SK-N-MC (cell line): ENCODE measurements at regions not wholly inside any gene's neighbourhood (a gene's known extent, or its start where the extent isn't known, plus 50 kb on each side); places are given as distances from the start of the nearest gene placed in this dataset.
A peak's percentile ranks its signal among the peaks of the same experiment; 100 is the strongest.

Source experiments
- DNase-seq: peaks from one replicate; pipeline ENCODE4 v3.0.0-alpha.2; 2011; ENCODE audit warnings: low read depth, low spot score
- H3K27ac ChIP-seq: fragments of 200-600 bp; sonication (generic); 2 replicates; pipeline ENCODE4 v1.5.1; 2016; ENCODE audit warnings: mixed run types
- H3K36me3 ChIP-seq: fragments of 200-600 bp; sonication (generic); 2 replicates; pipeline ENCODE4 v1.6.1; 2017; ENCODE audit warnings: antibody characterized with exemption, low read length, mixed read lengths; ENCODE audit not compliant: insufficient read depth
- H3K4me3 ChIP-seq: fragments of 200-600 bp; sonication (generic); 2 replicates; pipeline ENCODE4 v1.5.1; 2016
- H3K9ac ChIP-seq: fragments of 200-600 bp; sonication (generic); 2 replicates; pipeline ENCODE4 v1.8.0; 2017; ENCODE audit warnings: mixed run types, mixed read lengths; ENCODE audit not compliant: insufficient read length
- H3K9me3 ChIP-seq: fragments of 200-600 bp; sonication (generic); 2 replicates; pipeline ENCODE4 v1.6.1; 2017; ENCODE audit warnings: low read depth, mild to moderate bottlenecking, antibody characterized with exemption, low read length, moderate library complexity, mixed read lengths
- EZH2 ChIP-seq: fragments of 200-600 bp; sonication (generic); IDR thresholded peaks from one replicate; pipeline ENCODE4 v1.6.1; 2017; ENCODE audit warnings: antibody characterized with exemption
- FOXP2 ChIP-seq: optimal IDR thresholded peaks from 2 replicates; pipeline ENCODE3; 2011; ENCODE audit warnings: mild to moderate bottlenecking, moderate library complexity; ENCODE audit not compliant: insufficient read depth; ENCODE audit errors: extremely low read length, control extremely low read depth
- POLR2AphosphoS5 ChIP-seq: IDR thresholded peaks from 2 replicates; pipeline ENCODE4 v1.6.1; 2012; ENCODE audit warnings: mild to moderate bottlenecking, low read depth, low read length, borderline replicate concordance

DNA sequence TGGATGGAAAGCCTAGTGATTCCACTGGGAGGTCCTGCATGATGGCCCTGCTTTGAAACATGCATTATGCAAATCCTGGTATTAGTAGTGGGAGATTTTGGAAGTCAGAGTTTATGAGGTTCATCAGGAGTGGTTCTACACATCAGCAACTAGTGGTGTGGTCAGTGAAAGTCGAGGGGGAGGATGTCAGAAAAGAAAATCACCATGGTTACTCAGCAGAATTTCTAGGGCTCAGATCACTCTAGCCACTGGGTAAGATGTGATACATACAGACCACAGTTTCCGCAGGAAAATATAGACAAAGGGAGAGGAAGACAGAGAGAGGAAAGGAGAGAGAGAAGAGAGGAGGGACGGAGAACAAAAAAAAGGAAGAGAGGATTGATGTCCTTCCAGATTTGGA, 2100.7 kb upstream of the PIK3C3 start:
- H3K27ac ChIP-seq, result no peak overlapping the region
- H3K36me3 ChIP-seq, result no peaks in the 10 kb centered on the region
- no peak for DNase-seq
- H3K9me3 ChIP-seq, result no peaks in the 10 kb centered on the region
- no peak overlapping the region for H3K4me3 ChIP-seq
- TF ChIP-seq POLR2AphosphoS5, result no peak
- no peak for TF ChIP-seq EZH2
- TF ChIP-seq FOXP2, result no peak
- no peak overlapping the region for H3K9ac ChIP-seq

DNA sequence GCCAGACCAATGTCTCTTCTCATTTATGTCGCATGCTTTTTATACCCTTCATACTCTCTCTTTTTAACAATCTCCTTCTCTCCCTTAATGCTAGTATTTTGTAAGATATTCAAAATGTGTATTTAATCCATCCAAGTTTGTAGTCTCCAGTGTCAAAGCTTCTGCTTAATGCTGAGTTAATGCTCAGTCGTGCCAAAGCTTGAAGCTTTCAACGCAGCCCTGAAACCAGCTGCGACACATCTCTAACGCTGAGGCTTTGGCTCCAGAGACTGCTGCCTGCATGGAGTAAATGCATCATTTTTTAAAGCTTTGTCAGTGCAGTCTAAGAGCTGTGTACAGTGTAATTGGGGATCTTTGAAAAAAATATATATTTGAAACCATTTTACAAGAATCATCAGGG, 2108.8 kb upstream of the PIK3C3 start:
- no peak for DNase-seq
- Histone ChIP-seq H3K9ac (no peak overlapping the region), H3K4me3 (no peak overlapping the region), H3K9me3 (no peaks in the 10 kb centered on the region), H3K36me3 (no peaks in the 10 kb centered on the region), H3K27ac (no peak overlapping the region)
- TF ChIP-seq EZH2 (no peak), FOXP2 (no peak)

DNA sequence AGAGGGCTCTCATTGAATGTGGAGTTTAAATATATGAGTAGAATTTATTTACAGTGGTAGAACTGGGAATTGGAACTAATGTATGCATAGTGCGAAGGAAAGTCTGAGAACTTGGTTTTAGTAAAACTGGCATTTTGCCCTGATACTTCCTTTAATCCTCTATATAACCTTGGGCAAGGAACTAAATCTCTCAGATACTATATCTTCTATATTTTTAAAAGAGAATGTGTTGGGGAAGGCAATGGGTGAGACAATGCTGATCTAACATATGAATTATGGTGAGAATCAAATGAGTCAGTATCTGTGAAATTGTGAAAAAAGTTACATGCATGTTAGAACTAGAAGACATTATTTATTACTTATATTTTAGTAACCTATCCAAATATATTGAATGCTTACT, 2109.4 kb upstream of the PIK3C3 start:
- no peak overlapping the region for H3K27ac ChIP-seq
- DNase-seq, result peak; percentile 32
- no peak overlapping the region for H3K4me3 ChIP-seq
- H3K9me3 ChIP-seq, result no peaks in the 10 kb centered on the region
- no peaks in the 10 kb centered on the region for H3K36me3 ChIP-seq
- TF ChIP-seq FOXP2 (no peak), EZH2 (no peak), POLR2AphosphoS5 (no peak)
- H3K9ac ChIP-seq, result no peak overlapping the region

DNA sequence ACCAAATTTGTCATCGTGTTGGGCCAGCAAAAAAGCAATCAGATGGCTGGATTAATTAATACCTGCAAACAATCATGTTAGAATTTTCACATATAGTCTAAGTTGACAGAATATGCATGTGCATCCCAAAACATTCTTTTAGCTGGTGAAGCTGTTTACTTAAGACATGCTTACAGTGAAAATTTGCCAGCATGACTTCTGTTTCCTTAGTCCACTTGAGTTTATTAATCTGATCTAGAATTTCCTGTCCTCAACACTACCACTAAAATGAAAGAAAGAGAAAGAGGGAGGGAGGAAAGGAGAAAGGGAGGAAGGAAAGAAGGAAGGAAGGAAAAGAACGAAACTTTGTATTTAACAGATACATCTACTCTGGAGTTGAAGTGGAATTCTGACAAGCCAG, 2109.9 kb upstream of the PIK3C3 start:
- TF ChIP-seq FOXP2, result no peak
- TF ChIP-seq POLR2AphosphoS5, result no peak
- TF ChIP-seq EZH2, result no peak
- Histone ChIP-seq H3K27ac (no peak overlapping the region), H3K4me3 (no peak overlapping the region), H3K9me3 (no peaks in the 10 kb centered on the region), H3K36me3 (no peaks in the 10 kb centered on the region), H3K9ac (no peak overlapping the region)
- DNase-seq, result no peak

DNA sequence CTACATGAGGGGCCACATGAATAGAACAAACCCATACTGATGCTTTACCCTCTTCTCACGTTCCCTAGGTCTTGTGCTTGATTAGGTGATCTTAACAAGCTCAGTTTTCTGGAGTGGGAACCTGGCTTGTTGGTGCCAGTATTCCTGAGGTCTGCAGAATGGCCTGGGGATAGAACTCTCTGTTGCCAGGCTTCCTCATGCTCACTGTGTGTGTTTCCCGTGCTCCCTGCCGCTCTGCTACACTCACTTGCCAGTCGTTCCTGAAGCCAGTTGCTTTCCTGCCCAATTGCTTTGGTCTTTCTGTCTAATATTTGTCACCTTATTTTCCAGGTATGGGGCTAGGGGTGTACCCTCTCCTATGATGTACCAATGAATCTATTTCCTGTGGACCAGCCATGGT, 2111.5 kb upstream of the PIK3C3 start:
- H3K4me3 ChIP-seq, result no peak overlapping the region
- DNase-seq, result no peak
- H3K9me3 ChIP-seq, result no peaks in the 10 kb centered on the region
- no peak for TF ChIP-seq EZH2
- TF ChIP-seq POLR2AphosphoS5, result no peak
- TF ChIP-seq FOXP2, result no peak
- no peaks in the 10 kb centered on the region for H3K36me3 ChIP-seq
- no peak overlapping the region for H3K27ac ChIP-seq
- H3K9ac ChIP-seq, result no peak overlapping the region

DNA sequence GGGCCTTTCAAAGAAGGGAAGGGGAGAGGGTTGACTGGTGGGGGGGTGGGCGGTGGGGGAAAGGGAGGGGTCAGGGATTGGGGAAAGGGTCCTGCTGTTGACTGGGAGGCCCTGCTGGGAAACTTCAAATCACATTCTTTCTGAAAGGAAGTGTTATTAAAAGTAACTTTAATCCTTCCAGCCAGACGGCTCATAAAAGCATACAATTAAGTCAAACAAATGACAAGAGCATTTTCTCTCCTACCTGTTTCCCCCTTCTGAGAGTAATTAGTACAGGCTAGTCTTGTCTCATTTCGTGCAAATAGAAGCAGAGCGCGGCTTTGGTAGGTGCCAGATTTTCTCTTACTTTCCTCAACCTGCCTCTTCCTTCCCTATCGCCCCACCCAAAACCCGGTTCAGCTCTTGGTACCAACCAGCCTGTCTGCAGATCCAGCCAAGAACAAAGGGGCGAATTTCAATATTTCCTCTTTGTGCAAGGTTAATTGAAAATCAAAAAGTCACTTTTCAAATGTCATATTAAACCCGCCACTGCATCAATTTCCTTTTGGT, 2112.6 kb upstream of the PIK3C3 start:
- H3K9me3 ChIP-seq, result no peaks in the 10 kb centered on the region
- no peaks in the 10 kb centered on the region for H3K36me3 ChIP-seq
- TF ChIP-seq POLR2AphosphoS5 (no peak), FOXP2 (no peak), EZH2 (no peak)
- no peak overlapping the region for H3K4me3 ChIP-seq
- no peak overlapping the region for H3K27ac ChIP-seq
- DNase-seq, result no peak
- no peak overlapping the region for H3K9ac ChIP-seq

DNA sequence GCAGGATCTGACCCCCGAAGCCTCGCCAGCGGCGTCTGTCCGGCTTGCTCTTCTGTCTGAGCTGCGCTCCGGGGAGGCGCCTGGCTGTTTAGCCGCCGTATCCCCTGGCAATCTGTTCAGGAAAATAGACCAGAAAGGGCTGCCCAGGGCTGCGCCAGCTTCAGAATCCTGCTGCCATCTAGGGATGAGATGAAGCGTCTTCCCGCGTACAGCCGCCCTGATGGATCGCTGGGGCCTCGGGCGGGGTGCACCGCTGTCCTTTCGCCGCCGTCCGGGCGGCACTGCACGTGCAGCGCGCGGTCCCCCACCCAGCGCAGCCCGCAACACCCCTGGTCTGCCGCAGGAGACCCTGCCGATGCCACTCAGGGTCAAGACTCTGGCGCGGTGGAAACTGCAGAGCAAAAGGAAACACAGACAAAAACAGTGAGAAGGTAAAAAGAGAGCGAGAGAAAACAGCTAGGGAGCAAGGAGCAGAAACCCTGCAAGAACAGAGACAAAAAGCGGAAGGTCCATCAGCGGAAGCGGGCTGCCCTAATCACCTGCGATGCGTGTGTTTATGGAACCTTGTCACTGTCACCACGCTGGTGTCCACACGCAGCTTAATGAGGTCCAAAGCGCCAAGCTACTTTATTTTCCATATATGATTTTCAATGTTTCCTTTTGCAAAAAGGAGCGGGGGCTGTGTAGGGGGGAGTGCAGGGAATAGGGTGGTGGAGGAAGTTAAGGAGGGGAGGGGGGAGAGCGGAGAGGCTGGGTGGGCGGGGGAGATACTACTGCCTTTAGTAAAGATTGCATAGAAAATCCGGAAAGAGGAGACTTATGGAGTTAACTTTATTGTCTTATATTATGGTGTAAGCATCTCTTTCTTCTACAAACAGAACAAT, 2113.3 kb upstream of the PIK3C3 start:
- DNase-seq, result no peak
- Histone ChIP-seq H3K9ac (no peak overlapping the region), H3K4me3 (peak overlapping the region; percentile 71)

DNA sequence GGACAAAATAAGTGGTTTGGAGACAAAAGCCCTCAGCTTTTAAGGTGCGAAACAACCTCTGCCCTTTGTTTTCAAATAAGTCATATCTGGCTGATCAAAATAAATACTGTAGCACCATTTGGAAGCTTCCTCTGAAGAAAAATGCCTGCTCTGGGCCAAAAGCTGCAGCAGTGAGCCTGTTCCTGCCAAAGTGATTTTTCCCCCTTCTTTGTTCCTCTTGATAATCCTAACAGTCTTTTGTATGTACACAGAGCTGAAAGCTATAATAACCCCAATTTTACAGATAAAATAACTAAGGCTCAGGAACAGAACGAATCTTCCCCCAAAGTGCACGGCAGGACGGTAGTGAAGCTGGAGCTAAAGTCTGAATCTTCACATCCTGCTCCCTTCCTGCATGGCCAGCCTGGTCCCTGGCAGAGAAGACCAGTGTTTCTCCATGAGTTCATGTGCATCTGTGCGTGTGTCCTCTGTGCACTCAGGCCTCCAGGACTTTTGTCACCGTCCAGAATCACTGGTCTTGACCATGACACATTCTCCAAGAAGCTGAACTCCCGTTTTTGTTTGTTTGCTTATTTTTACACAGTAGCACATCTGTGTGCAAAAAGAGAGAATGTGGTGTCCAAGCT, 2114.1 kb upstream of the PIK3C3 start:
- H3K4me3 ChIP-seq, result peak overlapping the region; percentile 71
- H3K27ac ChIP-seq, result no peak overlapping the region
- no peaks in the 10 kb centered on the region for H3K36me3 ChIP-seq
- H3K9ac ChIP-seq, result no peak overlapping the region
- no peak for TF ChIP-seq POLR2AphosphoS5
- no peak for TF ChIP-seq FOXP2
- TF ChIP-seq EZH2, result no peak
- DNase-seq, result no peak
- H3K9me3 ChIP-seq, result no peaks in the 10 kb centered on the region

More for the DNA sequence above, 2113.3 kb upstream of the PIK3C3 start:
- no peaks in the 10 kb centered on the region for H3K36me3 ChIP-seq
- H3K9me3 ChIP-seq, result no peaks in the 10 kb centered on the region
- TF ChIP-seq EZH2, result no peak
- no peak for TF ChIP-seq POLR2AphosphoS5
- no peak for TF ChIP-seq FOXP2
- H3K27ac ChIP-seq, result no peak overlapping the region

DNA sequence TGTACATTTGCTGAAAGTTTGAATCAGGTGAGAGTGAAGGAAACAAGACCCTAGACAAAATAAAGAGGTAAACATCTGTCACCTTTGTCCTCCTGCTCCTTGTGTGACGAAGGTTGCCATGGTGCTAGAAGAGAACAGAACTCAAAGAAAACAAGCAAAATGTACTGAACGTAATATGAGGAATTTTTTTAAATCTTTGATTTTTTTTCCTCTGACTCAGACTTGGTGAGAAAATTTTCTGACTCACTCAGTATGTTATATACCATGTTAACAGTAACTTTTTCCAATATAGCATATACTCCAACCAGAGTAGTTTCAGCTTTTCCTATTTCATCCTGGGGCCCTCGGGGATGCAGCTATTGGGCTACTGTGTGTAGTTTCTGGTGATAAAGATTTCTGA, 2114.6 kb upstream of the PIK3C3 start:
- no peak overlapping the region for H3K4me3 ChIP-seq
- no peaks in the 10 kb centered on the region for H3K36me3 ChIP-seq
- no peak for TF ChIP-seq FOXP2
- no peak for TF ChIP-seq EZH2
- no peak for TF ChIP-seq POLR2AphosphoS5
- no peaks in the 10 kb centered on the region for H3K9me3 ChIP-seq
- no peak overlapping the region for H3K27ac ChIP-seq
- no peak overlapping the region for H3K9ac ChIP-seq
- DNase-seq, result no peak
